ENCODE measurements at regions not wholly inside any gene's neighbourhood (a gene's known extent, or its start where the extent isn't known, plus 50 kb on each side); places are given as distances from the start of the nearest gene placed in this dataset.
A peak's percentile ranks its signal among the peaks of the same experiment; 100 is the strongest.

DNA sequence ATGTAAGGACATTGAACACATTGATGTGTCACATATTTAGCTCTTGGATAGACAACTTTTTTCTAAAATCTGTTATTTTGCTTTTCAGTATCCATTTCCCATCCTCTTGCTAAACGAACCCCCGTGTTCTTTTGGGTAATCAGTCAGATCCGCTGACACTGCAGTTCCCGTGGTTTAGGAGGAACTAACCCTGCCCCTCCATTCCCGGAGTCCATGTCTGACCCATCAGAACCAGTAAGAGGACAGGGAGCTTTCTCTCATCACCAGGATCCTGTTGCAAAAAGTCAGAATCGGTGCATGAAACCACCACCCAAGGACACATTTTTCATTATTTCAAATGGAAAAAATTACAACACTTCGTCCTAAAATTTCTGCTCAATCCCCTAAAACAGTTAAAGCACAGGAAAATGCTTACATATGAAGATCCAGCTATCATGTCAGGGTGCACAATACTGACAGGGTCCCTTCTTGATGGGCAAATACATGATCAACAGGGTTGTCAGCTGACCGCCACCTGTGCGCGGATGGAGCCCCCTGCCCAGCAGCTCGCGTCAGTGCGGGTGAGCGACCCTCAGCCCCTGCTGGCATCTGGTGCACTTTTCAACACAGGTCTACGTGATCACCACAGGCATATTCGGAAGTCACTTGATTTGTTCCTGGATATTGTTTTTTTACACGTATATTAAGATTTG lies 276.8 kb downstream of the ADGRD1 start (continued):
- TF ChIP-seq, protein P1, sequence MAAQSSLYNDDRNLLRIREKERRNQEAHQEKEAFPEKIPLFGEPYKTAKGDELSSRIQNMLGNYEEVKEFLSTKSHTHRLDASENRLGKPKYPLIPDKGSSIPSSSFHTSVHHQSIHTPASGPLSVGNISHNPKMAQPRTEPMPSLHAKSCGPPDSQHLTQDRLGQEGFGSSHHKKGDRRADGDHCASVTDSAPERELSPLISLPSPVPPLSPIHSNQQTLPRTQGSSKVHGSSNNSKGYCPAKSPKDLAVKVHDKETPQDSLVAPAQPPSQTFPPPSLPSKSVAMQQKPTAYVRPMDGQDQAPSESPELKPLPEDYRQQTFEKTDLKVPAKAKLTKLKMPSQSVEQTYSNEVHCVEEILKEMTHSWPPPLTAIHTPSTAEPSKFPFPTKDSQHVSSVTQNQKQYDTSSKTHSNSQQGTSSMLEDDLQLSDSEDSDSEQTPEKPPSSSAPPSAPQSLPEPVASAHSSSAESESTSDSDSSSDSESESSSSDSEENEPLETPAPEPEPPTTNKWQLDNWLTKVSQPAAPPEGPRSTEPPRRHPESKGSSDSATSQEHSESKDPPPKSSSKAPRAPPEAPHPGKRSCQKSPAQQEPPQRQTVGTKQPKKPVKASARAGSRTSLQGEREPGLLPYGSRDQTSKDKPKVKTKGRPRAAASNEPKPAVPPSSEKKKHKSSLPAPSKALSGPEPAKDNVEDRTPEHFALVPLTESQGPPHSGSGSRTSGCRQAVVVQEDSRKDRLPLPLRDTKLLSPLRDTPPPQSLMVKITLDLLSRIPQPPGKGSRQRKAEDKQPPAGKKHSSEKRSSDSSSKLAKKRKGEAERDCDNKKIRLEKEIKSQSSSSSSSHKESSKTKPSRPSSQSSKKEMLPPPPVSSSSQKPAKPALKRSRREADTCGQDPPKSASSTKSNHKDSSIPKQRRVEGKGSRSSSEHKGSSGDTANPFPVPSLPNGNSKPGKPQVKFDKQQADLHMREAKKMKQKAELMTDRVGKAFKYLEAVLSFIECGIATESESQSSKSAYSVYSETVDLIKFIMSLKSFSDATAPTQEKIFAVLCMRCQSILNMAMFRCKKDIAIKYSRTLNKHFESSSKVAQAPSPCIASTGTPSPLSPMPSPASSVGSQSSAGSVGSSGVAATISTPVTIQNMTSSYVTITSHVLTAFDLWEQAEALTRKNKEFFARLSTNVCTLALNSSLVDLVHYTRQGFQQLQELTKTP (IDR thresholded peaks at IDR 0.05; ENCODE audit: low read depth in 1 of 2, partially characterized antibody in 2 of 2) = no peak
- TF ChIP-seq, protein P2, sequence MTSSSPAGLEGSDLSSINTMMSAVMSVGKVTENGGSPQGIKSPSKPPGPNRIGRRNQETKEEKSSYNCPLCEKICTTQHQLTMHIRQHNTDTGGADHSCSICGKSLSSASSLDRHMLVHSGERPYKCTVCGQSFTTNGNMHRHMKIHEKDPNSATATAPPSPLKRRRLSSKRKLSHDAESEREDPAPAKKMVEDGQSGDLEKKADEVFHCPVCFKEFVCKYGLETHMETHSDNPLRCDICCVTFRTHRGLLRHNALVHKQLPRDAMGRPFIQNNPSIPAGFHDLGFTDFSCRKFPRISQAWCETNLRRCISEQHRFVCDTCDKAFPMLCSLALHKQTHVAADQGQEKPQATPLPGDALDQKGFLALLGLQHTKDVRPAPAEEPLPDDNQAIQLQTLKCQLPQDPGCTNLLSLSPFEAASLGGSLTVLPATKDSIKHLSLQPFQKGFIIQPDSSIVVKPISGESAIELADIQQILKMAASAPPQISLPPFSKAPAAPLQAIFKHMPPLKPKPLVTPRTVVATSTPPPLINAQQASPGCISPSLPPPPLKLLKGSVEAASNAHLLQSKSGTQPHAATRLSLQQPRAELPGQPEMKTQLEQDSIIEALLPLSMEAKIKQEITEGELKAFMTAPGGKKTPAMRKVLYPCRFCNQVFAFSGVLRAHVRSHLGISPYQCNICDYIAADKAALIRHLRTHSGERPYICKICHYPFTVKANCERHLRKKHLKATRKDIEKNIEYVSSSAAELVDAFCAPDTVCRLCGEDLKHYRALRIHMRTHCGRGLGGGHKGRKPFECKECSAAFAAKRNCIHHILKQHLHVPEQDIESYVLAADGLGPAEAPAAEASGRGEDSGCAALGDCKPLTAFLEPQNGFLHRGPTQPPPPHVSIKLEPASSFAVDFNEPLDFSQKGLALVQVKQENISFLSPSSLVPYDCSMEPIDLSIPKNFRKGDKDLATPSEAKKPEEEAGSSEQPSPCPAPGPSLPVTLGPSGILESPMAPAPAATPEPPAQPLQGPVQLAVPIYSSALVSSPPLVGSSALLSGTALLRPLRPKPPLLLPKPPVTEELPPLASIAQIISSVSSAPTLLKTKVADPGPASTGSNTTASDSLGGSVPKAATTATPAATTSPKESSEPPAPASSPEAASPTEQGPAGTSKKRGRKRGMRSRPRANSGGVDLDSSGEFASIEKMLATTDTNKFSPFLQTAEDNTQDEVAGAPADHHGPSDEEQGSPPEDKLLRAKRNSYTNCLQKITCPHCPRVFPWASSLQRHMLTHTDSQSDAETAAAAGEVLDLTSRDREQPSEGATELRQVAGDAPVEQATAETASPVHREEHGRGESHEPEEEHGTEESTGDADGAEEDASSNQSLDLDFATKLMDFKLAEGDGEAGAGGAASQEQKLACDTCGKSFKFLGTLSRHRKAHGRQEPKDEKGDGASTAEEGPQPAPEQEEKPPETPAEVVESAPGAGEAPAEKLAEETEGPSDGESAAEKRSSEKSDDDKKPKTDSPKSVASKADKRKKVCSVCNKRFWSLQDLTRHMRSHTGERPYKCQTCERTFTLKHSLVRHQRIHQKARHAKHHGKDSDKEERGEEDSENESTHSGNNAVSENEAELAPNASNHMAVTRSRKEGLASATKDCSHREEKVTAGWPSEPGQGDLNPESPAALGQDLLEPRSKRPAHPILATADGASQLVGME (CRISPR knock-in tag; IDR thresholded peaks at IDR 0.05) = no peak
- TF ChIP-seq CREBBP (IDR thresholded peaks at IDR 0.05; ENCODE audit: low read depth, low read length) (no peak), FOXJ2 (tag; IDR thresholded peaks at IDR 0.05) (no peak), ZNF444 (CRISPR knock-in tag; IDR thresholded peaks at IDR 0.05) (no peak), RFX1 (IDR thresholded peaks at IDR 0.05) (no peak), MECOM (CRISPR knock-in tag; IDR thresholded peaks at IDR 0.05) (peak; percentile 33; the same call in 1 of the 2 replicates), ZNF224 (CRISPR knock-in tag; IDR thresholded peaks at IDR 0.05) (no peak), ARID1B (IDR thresholded peaks at IDR 0.05) (0 out of 2 replicates have a peak, but pooled peaks have one; percentile 1), ZFX (CRISPR knock-in tag; IDR thresholded peaks at IDR 0.05) (no peak), MAFK (IDR thresholded peaks at IDR 0.05; ENCODE audit: low read length) (peak; percentile 96), MCM2 (IDR thresholded peaks at IDR 0.05; ENCODE audit: low read depth) (no peak), SRSF9 (IDR thresholded peaks at IDR 0.05; ENCODE audit: borderline replicate concordance, low read depth, low read length) (no peak), ZKSCAN1 (IDR thresholded peaks at IDR 0.05; ENCODE audit: low read depth, low read length) (no peak), CBX5 (IDR thresholded peaks at IDR 0.05; ENCODE audit: borderline replicate concordance, low read depth) (no peak), CREB1 (IDR thresholded peaks at IDR 0.05) (no peak), CREB1 (CRISPR knock-in tag; IDR thresholded peaks at IDR 0.05) (no peak), HNRNPL (IDR thresholded peaks at IDR 0.05; ENCODE audit: low read depth, low read length) (no peak), PML (IDR thresholded peaks at IDR 0.05; ENCODE audit: low read length) (0 out of 2 replicates have a peak, but pooled peaks have one; percentile 5), RAD51 (IDR thresholded peaks at IDR 0.05; ENCODE audit: borderline replicate concordance, low read depth) (0 out of 2 replicates have a peak, but pooled peaks have one; percentile 9), ZNF316 (IDR thresholded peaks at IDR 0.05) (peak; percentile 99), ZNF41 (CRISPR knock-in tag; conservative IDR thresholded peaks at IDR 0.05) (no peak)
